HG03066 (cell line): ENCODE measurements at regions not wholly inside any gene's neighbourhood (a gene's known extent, or its start where the extent isn't known, plus 50 kb on each side); places are given as distances from the start of the nearest gene placed in this dataset.
"Not testable (repeated sequence)": the region's sequence is repeated elsewhere in the genome, so short reads cannot be mapped to it uniquely, and the experiment has no call there.

Source experiments
- ATAC-seq: cut with Tn5 transposase; IDR thresholded peaks from one replicate; pipeline ENCODE4 v1.9.1; 2021; ENCODE audit warnings: low read depth; ENCODE audit not compliant: unreplicated experiment

DNA sequence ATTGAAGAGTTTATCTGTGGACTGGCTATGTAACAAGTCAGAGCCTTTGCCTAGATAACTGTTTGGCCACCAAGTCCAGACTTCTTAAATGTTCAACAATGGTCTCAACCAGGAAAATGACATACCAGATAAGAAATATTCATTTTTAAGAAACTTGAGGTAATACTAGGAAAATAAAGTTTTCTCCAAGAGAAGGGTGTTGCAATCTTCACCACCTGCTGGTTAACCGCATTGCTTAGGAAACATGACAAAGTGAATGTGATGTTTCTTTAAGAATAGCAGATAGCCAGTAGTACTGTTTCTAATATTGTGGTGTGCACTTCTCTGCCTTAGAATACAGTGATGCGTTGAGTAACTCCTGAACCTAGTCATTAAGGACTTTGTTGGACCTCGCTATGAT lies 321.5 kb upstream of the CADM2 start:
- no peak for ATAC-seq

- ATAC-seq: no peak
Measured at GRCh38 chr3:84666468-84666867, 292.3 kb upstream of the CADM2 start.

GRCh38 chr3:84679211-84679610 lies 279.6 kb upstream of the CADM2 start:
- no peak for ATAC-seq

GRCh38 chr3:84680700-84681099 lies 278.1 kb upstream of the CADM2 start:
- ATAC-seq: no peak

GRCh38 chr3:84683493-84683892 lies 275.3 kb upstream of the CADM2 start:
- no peak for ATAC-seq

GRCh38 chr3:84685467-84685866 lies 273.3 kb upstream of the CADM2 start:
- no peak for ATAC-seq

- ATAC-seq: no peak
Measured at GRCh38 chr3:84692261-84692660, 266.5 kb upstream of the CADM2 start.

GRCh38 chr3:84710288-84710687 lies 248.5 kb upstream of the CADM2 start:
- ATAC-seq: not testable (repeated sequence)

DNA sequence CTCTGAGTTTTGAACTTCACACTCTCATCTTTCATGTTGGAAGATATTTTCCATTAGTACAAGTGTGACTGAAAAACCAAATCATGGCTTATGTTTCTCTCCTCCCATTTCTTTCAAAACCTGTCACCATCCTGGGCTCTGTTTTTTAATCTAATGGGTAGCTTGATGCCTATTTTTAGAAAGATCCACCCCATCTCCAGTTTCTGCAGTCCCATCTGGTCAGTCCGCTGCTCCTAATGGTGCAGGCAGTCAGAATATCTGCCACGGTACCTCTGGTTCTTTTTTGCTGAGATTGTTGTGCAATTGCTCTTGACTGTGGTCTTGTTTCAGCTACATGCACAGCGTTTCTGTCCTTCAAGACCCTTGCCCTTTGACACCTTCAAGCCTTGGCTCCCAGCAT lies 240.9 kb upstream of the CADM2 start:
- no peak for ATAC-seq

DNA sequence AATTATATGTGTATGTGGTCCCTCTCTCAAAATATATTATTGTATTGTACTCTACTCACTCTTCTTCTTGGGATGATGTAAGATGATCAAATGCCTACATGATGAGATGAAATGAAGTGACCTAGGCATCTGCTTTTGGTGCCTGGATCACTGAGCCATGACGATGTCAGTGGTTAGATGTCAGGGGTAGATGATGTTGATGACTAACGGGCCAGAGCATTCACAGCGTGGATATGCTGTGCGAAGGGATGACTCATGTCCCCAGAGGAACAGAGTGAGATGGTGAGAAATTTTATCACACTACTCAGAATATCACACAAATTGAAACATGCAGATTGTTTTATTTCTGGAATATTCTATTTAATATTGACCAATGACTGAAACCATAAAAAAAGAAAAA lies 233.9 kb upstream of the CADM2 start:
- ATAC-seq: no peak

DNA sequence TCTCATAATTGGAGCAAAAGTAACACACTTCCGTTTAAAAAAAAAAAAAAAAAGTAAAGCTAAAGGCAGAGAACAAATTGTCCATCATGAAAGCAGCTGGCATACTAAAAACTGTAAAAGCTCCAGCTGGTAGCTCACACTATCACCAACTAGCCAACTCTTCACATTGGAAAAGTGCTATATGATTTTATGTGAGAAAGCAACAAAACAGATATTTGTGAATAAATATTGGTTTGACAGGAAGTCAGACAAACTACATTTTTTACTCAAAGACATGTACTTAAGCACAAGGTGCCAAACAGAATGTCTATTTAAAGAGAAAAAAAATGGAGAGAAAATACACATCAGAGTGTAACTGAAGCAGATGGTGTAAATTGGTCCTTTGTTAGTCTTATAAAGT lies 231.2 kb upstream of the CADM2 start:
- ATAC-seq: no peak

DNA sequence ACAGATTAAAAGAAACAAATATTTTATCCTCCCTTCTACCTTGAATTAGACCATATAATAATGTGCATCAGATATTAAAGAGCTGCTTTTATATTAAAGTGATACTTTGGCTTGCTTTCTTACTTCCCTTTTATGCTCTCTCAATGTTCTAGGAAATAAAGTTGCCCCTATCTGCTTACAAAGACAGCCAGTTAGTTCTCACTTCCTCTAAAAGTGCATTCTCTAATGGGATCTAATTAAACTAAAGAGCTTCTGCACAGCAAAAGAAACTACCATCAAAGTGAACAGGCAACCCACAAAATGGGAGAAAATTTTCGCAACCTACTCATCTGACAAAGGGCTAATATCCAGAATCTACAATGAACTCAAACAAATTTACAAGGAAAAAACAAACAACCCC lies 224.1 kb upstream of the CADM2 start:
- ATAC-seq: not testable (repeated sequence)

GRCh38 chr3:84738086-84738485 lies 220.7 kb upstream of the CADM2 start:
- no peak for ATAC-seq

- no peak for ATAC-seq
Measured at GRCh38 chr3:84742915-84743425, 215.8 kb upstream of the CADM2 start.

GRCh38 chr3:84744130-84744529 lies 214.7 kb upstream of the CADM2 start:
- no peak for ATAC-seq

DNA sequence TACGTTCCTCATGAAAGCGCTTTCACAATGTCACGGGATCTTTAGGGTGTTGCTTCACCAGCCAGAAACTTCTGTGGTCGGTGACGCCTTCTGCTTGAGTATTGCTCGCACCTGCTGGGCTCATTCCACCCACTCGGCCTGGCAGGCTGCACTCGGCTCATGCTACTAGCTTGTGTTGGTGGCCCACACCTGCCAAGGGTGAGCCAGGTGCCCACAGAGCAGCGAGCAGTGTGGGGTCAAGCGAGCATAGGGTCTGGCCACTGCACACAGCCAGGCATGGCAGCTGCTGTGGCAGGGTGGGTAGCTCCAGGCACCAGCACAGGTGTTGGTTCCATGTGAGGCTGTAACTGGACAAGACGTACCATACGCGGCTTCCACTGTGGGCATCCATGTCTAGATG lies 202.9 kb upstream of the CADM2 start:
- no peak for ATAC-seq

- ATAC-seq: no peak
Measured at GRCh38 chr3:84759361-84759760, 199.4 kb upstream of the CADM2 start.

DNA sequence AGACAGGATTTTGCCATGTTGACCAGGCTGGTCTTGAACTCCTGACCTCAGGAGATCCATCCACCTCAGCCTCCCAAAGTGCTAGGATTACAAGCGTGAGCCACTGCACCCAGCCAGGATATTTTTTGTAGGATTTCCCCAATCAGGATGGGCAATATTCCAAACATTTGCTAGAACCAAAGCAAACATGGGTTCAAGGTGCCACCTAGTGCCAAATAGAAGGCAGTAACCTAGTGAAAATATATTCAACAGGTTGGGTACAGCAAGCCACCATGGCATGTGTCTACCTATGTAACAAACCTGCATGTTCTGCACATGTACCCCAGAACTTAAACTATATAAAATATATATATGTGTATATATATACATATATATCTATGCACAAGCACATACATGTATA lies 185.9 kb upstream of the CADM2 start:
- ATAC-seq: no peak

DNA sequence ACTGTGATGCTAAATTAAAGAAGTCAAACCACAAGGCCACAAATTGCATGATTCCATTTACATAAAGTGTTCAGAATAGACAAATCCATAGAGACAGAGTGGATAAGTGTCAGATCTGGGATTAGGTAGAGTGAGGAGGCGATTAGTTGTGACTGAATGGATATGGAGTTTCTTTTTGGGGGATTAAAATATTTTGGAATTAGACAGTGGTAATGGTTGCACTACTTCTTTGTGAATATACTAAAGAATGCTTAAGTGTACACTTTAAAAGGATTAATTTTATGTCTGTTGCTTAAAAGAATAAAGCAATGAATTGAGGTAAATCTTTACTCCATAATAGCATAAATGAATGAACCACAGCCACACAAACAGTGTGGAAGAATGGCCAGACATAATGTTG lies 175.5 kb upstream of the CADM2 start:
- ATAC-seq: no peak

GRCh38 chr3:84789961-84790360 lies 168.8 kb upstream of the CADM2 start:
- ATAC-seq: no peak

DNA sequence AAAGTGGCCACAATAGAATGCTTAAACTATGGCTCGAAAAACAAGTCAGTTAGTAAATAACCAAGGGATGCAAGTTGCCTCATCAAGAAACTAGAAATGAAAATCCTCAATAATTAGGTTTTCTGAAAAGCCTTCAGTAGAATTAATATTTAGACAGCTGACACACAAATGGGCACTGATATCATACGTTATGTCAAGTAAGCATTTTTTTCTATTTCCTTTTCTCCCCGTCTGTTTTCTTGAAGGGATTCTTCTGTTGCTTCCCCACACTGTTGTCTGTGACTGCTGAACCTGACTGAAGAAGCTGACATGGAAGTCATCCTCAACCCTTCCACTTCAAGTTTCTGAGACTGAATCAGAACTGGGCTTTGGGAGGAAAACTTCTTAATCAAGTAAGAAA lies 151.8 kb upstream of the CADM2 start:
- ATAC-seq: no peak

DNA sequence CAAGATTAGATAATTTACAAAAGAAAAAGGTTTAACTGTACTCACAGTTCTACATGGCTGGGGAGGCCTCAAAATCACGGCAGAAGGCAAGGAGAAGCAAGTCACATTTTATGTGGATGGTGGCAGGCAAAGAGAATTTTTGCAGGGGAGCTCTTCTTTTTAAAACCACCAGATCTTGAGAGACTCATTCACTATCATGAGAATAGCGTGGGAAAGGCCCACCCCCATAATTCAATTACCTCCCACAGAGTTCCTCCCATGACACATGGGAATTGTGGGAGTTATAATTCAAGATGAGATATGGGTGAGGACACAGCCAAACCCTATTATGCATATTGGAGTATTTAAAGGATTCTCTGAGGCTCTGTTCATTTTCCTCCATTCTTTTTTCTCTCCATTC lies 138.7 kb upstream of the CADM2 start:
- ATAC-seq: no peak

DNA sequence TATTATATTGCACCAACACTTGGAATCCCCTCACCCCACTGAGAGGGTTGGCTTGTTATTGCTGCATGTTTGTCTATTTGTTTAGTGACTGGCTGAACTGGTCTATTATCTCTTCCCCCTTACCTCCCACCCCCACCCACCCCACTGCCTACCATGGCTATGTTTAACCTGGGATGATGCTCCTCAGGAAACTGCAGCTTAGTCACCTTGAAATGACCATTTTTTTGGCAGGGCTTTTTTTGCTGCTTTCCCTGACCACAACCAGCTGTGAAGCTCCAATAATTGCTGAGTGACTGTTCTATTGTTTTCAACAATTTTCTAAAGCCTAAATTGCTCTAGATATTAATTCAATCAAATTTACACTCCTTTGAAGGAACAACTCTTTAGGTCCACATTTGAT lies 137.9 kb upstream of the CADM2 start:
- ATAC-seq: no peak
